GM21381 (cell line): ENCODE measurements at regions not wholly inside any gene's neighbourhood (a gene's known extent, or its start where the extent isn't known, plus 50 kb on each side); places are given as distances from the start of the nearest gene placed in this dataset.
"Not testable (repeated sequence)": the region's sequence is repeated elsewhere in the genome, so short reads cannot be mapped to it uniquely, and the experiment has no call there.

ENCODE experiments used
- ATAC-seq: cut with Tn5 transposase; IDR thresholded peaks from one replicate; pipeline ENCODE4 v1.9.1; 2021; ENCODE audit warnings: mild to moderate bottlenecking, moderate library complexity; ENCODE audit not compliant: unreplicated experiment

DNA sequence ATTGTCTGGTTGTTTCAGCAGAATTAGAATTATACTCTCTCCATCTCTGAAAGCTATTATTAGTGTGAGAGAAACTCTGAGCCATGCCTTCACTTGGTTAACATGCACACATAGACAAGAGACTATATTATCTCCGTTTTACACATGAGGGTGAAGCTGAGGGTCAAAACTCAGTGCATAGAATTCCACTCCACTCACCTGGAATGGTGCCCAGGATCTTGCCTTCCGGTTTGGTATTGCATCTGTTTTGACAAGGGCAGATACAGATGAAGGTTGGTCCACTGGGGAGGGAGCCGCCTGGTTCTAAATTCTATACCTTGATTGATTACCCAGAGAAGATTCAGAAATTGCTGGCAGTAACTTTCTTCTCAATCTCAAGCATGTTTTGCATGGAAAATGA, 149.5 kb upstream of the PELI2 start:
- no peak for ATAC-seq

DNA sequence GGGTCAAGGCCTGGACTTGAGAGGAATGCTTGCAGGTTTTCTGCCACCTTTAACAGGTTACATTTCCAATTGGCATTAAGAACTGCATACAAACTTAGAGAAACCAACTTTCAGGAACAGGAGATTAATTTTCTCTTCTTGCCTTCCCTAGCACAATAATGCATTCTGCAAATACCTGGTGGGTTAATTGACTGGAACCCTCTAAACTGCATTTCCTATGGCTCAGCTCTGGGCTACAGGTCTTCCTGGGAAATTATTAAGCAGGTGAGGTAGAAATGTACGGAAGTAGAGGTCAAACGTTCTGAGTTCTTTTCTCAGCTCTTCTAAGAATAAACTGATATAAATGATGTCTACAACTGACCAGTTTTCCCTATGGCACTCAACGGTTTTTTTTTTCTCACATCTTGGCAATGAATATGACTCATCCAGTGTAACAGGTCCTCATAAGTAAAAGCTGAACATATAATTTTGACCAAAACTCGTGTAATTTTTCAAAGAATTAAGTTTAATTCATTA, 144.9 kb upstream of the PELI2 start:
- no peak for ATAC-seq

- no peak for ATAC-seq
Observed at GRCh38 chr14:55973911-55974630, 144.1 kb upstream of the PELI2 start.

DNA sequence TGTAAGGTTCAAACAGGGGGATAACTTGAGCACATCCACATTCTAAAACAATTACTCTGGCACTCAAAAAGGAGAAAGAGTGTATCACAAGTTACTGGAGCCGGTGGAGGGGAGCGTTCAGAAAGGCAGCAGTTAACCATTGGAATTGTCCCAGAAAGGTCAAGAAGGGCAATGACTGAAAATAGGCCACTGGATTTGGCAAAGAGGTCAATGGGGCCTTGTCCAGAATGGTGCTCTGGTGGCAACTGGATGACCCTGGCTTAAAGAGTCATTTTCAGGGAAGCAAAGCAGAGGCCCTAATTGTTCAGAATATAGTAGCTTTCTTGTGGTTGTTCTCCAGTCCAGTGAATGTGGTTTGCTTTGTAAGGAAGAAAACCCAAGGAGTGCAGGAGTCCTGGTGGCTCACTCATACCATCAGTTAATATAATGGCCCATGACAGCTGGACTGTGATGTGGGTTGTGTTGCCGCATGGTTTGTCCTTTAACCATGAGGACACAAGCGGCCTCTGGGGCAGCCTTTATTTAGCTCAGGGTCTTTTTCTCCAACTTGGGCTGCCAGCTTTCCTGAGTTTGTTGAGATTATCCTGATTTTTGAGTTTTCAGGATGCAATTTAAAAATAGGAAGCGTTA, 142.8 kb upstream of the PELI2 start:
- no peak for ATAC-seq

DNA sequence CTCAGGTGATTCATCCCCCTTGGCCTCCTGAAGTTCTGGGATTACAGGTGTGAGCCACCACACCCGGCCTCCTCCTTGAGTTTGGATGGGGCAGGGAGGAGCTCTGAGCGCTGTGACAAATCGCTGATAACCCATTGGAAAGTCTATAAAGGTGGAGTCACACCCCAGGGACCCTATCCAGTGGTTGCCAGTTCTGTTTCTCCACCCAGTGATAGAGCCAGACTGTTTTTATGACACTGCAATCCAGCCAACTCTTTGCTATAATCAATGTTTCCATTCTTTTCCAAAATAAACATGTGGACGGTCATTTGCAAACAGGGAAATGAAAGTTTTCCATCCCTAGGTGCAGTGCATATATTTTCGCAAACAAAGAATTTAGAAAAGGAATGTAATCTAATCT, 142.0 kb upstream of the PELI2 start:
- no peak for ATAC-seq

DNA sequence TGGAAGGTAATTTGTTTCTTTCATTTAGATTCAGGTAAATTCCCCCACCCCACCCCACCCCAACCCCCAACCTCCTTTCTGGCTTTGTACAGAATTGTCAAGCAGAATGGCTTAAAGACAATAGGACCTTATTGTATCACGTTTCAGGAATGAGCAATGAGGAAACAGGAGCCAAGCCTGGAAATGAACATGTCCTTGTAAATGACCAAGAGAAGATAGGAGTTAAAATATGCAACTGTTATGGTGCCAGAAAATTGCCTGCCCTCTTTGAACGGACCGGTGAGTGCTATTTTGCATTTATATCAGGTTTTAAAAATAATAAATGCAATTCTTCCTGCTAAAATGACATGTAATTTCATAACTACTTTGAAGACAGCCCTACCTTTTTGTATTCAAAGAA, 141.6 kb upstream of the PELI2 start:
- no peak for ATAC-seq

DNA sequence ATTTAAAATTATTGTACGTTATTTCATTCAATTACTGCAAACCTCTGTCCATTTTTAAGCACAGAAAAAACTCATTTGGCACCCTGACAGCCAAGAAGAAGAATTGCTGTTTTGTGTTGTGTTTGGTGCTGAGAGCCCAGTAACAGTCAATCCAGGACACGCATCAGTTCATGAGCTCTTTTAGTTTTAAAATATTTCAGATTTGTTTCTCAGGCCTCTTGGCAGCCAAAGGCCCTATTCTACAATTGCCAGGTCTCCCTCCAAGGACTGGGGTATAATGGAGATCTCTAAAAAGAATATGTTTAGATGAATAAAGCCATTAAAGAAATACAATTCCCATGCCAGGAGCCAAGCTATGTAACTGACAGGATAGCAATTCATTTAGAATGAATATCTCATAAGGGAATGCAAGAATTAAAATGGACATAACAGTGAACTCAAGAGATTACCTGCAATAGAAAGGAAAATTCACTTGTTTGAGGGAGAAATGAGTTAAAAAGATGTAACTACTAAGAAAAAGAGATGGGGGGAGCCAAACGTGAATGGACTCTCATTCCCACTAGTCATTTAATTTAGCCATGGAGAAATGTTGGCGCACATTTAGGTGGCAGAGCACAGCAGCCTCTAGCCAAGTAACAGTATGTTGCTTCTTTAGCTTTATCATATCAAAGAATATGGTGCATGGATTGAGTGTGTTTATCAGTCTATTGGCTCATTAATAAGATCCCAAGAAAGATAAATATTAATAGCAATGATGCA, 140.6 kb upstream of the PELI2 start:
- ATAC-seq: no peak

- no peak for ATAC-seq
Observed at GRCh38 chr14:55979096-55979495, 139.1 kb upstream of the PELI2 start.

DNA sequence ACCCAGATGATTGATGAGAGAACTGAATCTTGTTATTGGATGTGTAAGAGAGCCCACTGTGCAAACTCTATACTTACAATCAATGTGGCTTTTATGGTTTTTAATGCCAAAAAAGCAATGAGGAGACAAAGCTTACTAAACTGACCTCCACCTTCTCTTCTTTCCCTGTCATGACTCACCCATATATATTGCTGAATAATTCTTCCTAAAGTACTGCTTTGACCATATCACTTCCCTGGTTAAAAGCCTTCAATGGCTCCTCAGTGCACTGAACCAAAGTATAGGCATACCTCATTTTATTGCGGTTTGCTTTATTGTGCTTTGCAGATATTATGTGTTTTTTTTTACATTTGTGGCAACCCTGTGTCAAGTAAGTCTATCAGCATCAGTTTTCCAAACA, 138.4 kb upstream of the PELI2 start:
- ATAC-seq: no peak

GRCh38 chr14:55980970-55981369, 137.2 kb upstream of the PELI2 start:
- no peak for ATAC-seq

DNA sequence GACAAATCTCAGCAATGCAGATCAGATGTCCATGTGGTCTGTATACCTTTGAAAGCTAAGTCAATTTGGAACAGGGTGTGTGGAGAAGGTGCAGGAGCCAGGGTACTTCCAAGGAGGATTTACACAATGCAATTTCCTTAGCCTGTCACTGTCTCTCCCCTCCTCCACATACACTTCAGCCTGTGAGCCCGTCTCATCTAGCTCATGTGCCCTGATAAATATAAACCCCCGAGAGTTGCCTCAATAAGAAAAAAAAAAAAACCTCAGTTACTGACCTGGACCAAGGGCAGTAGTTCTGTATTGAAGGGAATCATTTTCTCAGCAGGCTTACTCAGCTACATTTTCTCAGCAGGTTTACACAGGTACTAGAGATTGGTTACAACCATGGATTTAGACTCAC, 132.1 kb upstream of the PELI2 start:
- no peak for ATAC-seq

DNA sequence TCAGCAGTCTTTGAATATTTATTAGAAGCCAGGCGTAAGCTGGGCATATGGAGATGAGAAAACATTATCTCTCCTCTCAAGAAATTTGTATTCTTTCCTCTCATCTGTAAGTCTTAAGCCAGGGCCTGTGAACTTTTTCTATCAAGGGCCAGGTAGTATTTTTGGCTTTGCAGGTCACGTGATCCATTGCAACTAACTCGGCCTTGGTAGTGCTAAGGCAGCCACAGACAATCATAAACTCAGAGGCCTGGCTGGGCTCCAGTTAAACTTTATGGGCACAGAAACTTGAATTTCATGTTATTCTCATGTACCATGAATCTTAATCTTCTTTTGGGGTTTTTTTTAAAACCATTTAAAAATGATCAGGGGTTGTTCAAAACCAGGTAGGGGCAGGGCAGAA, 117.4 kb upstream of the PELI2 start:
- ATAC-seq: no peak

DNA sequence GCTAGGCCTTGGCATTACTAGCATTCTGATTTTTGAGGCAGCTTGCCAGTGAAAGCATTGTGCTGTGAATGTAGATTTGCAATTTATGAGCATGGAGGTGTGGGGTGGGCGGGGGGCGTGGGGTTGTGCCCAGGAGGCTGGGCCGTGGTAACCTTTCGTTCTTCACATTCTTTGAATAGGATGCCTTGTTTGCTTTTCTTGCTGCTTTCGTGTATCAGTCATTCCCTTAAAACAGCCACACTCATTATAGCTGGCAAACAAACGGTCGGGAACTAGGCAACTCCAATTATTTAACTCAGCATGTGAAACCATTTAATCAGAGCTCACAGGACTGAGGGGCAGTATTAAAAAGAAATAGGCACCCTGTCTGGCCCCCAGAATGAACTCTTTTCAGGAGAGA, 115.9 kb upstream of the PELI2 start:
- no peak for ATAC-seq

GRCh38 chr14:56002876-56003625, 115.2 kb upstream of the PELI2 start:
- ATAC-seq: peak; percentile 75

GRCh38 chr14:56004323-56004722, 113.9 kb upstream of the PELI2 start:
- no peak for ATAC-seq

DNA sequence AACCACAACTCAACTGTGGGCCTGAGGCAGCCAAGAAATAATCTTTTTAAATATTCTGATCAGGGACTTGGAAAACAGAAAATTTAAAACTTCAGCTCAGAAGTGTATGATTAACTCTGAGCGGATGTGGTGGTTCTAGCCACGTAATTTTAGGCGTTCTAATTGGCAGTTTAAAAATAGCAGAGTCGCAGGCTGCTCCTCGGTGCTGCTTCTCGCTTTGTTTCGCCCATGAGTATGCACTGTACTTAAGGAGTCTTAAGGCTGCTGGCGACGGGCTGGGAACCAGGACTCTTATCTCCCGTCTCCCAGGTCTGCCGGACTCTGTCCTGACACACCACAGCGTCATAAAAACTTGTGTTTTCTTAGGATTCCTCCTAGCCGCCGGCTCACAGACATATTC, 113.4 kb upstream of the PELI2 start:
- peak; percentile 65 for ATAC-seq

GRCh38 chr14:56005191-56006053, 112.8 kb upstream of the PELI2 start:
- no peak for ATAC-seq

DNA sequence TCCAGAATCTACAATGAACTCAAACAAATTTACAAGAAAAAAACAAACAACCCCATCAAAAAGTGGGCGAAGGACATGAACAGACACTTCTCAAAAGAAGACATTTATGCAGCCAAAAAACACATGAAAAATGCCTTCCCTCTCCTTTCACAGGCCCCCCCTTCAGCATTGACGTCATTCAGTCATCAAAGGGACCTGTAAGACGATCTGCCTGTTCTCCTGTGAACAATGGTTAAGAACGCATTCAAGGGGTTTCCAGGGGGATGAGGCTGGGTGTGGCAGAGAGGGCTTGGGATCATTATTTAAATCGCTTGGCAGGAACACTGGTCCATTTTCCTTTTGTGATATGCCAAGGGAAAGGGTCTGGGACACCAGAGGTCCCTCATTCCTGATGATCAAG, 110.7 kb upstream of the PELI2 start:
- ATAC-seq: not testable (repeated sequence)

- no peak for ATAC-seq
Observed at GRCh38 chr14:56008150-56008549, 110.1 kb upstream of the PELI2 start.

DNA sequence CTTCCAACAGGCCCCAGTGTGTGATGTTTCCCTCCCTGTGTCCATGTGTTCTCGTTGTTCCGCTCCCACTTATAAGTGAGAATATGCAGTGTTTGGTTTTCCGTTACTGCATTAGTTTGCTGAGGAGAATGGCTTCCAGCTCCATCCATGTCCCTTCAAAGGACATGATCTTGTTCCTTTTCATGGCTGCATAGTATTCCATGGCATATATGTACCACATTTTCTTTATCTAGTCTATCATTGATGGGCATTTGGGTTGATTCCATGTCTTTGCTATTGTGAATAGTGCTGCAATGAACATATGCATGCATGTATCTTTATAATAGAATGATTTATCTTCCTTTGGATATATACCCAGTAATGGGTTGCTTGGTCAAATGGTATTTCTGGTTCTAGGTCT, 109.5 kb upstream of the PELI2 start:
- not testable (repeated sequence) for ATAC-seq
